Muscle layer of duodenum (tissue), 2 donors: ENCODE measurements at regions not wholly inside any gene's neighbourhood (a gene's known extent, or its start where the extent isn't known, plus 50 kb on each side); places are given as distances from the start of the nearest gene placed in this dataset.

Experiments
- H3K27ac ChIP-seq: one replicate; pipeline ENCODE4 v1.7.0; 2013; ENCODE audit warnings: mild to moderate bottlenecking, low read length
- H3K27me3 ChIP-seq: one replicate; pipeline ENCODE4 v1.7.0; 2013; ENCODE audit warnings: low read depth, mild to moderate bottlenecking, control low read depth, low read length
- H3K36me3 ChIP-seq, 2 donors: one replicate each; pipeline ENCODE4 v1.7.0; 2013; ENCODE audit warnings: low read length in 2 of 2, control low read depth in 1 of 2, mild to moderate bottlenecking in 1 of 2; ENCODE audit not compliant: insufficient read depth in 2 of 2, control insufficient read depth in 1 of 2
- H3K4me1 ChIP-seq, 2 donors: one replicate each; pipeline ENCODE4 v1.7.0; 2013; ENCODE audit warnings: low read length in 2 of 2, mild to moderate bottlenecking in 2 of 2, control low read depth in 1 of 2, moderate library complexity in 1 of 2; ENCODE audit not compliant: insufficient read depth in 2 of 2, control insufficient read depth in 1 of 2
- H3K4me3 ChIP-seq, 2 donors: one replicate each; pipeline ENCODE4 v1.7.0; 2013; ENCODE audit warnings: low read length in 2 of 2, low read depth in 1 of 2, mild to moderate bottlenecking in 1 of 2
- H3K9me3 ChIP-seq, 2 donors: one replicate each; pipeline ENCODE4 v1.7.0; 2013; ENCODE audit warnings: low read length in 2 of 2, control low read depth in 1 of 2, mild to moderate bottlenecking in 1 of 2; ENCODE audit not compliant: control insufficient read depth in 1 of 2
- donor health status: healthy.

GRCh38 chr21:38619480-38619879 is 121.2 kb upstream of the ERG start:
- H3K4me3 ChIP-seq: no peak overlapping the region
- no peaks in the 10 kb centered on the region for H3K27me3 ChIP-seq
- no peaks in the 10 kb centered on the region for H3K36me3 ChIP-seq
- no peak overlapping the region for H3K27ac ChIP-seq
- no peaks in the 10 kb centered on the region for H3K4me1 ChIP-seq
- no peaks in the 10 kb centered on the region for H3K9me3 ChIP-seq

GRCh38 chr21:38619992-38620479 is 121.8 kb upstream of the ERG start:
- H3K36me3 ChIP-seq: no peaks in the 10 kb centered on the region
- H3K4me1 ChIP-seq: no peaks in the 10 kb centered on the region
- no peaks in the 10 kb centered on the region for H3K9me3 ChIP-seq
- no peak overlapping the region for H3K27ac ChIP-seq
- no peak overlapping the region for H3K4me3 ChIP-seq
- no peaks in the 10 kb centered on the region for H3K27me3 ChIP-seq

- H3K4me1 ChIP-seq: no peaks in the 10 kb centered on the region
- no peaks in the 10 kb centered on the region for H3K36me3 ChIP-seq
- H3K27me3 ChIP-seq: no peaks in the 10 kb centered on the region
- no peak overlapping the region for H3K27ac ChIP-seq
- no peaks in the 10 kb centered on the region for H3K9me3 ChIP-seq
- no peak overlapping the region for H3K4me3 ChIP-seq
Measured at GRCh38 chr21:38621132-38621531, 122.9 kb upstream of the ERG start.

- no peak overlapping the region for H3K27ac ChIP-seq
Measured at GRCh38 chr21:38622081-38622826, 124.0 kb upstream of the ERG start.

GRCh38 chr21:38622827-38623209 is 124.5 kb upstream of the ERG start:
- no peaks in the 10 kb centered on the region for H3K4me1 ChIP-seq
- H3K4me3 ChIP-seq: no peak overlapping the region
- H3K9me3 ChIP-seq: no peaks in the 10 kb centered on the region
- no peaks in the 10 kb centered on the region for H3K36me3 ChIP-seq
- H3K27ac ChIP-seq: no peak overlapping the region
- no peaks in the 10 kb centered on the region for H3K27me3 ChIP-seq

More at GRCh38 chr21:38622081-38622826, 124.0 kb upstream of the ERG start:
- Histone ChIP-seq H3K9me3 (no peaks in the 10 kb centered on the region), H3K36me3 (no peaks in the 10 kb centered on the region), H3K4me3 (no peak overlapping the region), H3K4me1 (no peaks in the 10 kb centered on the region), H3K27me3 (no peaks in the 10 kb centered on the region)

GRCh38 chr21:38623552-38623951 is 125.3 kb upstream of the ERG start:
- Histone ChIP-seq H3K27ac (no peak overlapping the region), H3K4me1 (no peaks in the 10 kb centered on the region), H3K9me3 (no peaks in the 10 kb centered on the region), H3K4me3 (no peak overlapping the region), H3K36me3 (no peaks in the 10 kb centered on the region), H3K27me3 (no peaks in the 10 kb centered on the region)

- Histone ChIP-seq H3K27me3 (no peaks in the 10 kb centered on the region), H3K4me1 (no peaks in the 10 kb centered on the region), H3K4me3 (no peak overlapping the region), H3K9me3 (no peaks in the 10 kb centered on the region), H3K36me3 (no peaks in the 10 kb centered on the region), H3K27ac (no peak overlapping the region)
Measured at GRCh38 chr21:38625000-38625399, 126.7 kb upstream of the ERG start.

- peaks cover 0 to 4% of the 10 kb centered on the region in 2 donors for H3K9me3 ChIP-seq
- no peak overlapping the region for H3K4me3 ChIP-seq
- H3K36me3 ChIP-seq: no peaks in the 10 kb centered on the region
- no peak overlapping the region for H3K27ac ChIP-seq
- H3K27me3 ChIP-seq: no peaks in the 10 kb centered on the region
- no peaks in the 10 kb centered on the region for H3K4me1 ChIP-seq
Measured at GRCh38 chr21:38626306-38626705, 128.0 kb upstream of the ERG start.

- Histone ChIP-seq H3K9me3 (peaks cover 0 to 4% of the 10 kb centered on the region in 2 donors), H3K27ac (no peak overlapping the region), H3K27me3 (no peaks in the 10 kb centered on the region), H3K4me3 (no peak overlapping the region), H3K36me3 (no peaks in the 10 kb centered on the region), H3K4me1 (no peaks in the 10 kb centered on the region)
Measured at GRCh38 chr21:38628349-38628748, 130.1 kb upstream of the ERG start.

- no peak overlapping the region for H3K4me3 ChIP-seq
- no peak overlapping the region for H3K27ac ChIP-seq
- no peaks in the 10 kb centered on the region for H3K27me3 ChIP-seq
- H3K4me1 ChIP-seq: no peaks in the 10 kb centered on the region
- no peaks in the 10 kb centered on the region for H3K36me3 ChIP-seq
- peaks cover 0 to 4% of the 10 kb centered on the region in 2 donors for H3K9me3 ChIP-seq
Measured at GRCh38 chr21:38631206-38631605, 132.9 kb upstream of the ERG start.

- Histone ChIP-seq H3K4me1 (no peaks in the 10 kb centered on the region), H3K36me3 (no peaks in the 10 kb centered on the region), H3K4me3 (no peak overlapping the region), H3K27me3 (no peaks in the 10 kb centered on the region), H3K27ac (no peak overlapping the region), H3K9me3 (peaks cover 0 to 4% of the 10 kb centered on the region in 2 donors)
Measured at GRCh38 chr21:38631676-38632075, 133.4 kb upstream of the ERG start.

GRCh38 chr21:38637161-38637560 is 138.9 kb upstream of the ERG start:
- H3K4me3 ChIP-seq: no peak overlapping the region
- no peaks in the 10 kb centered on the region for H3K9me3 ChIP-seq
- H3K27ac ChIP-seq: no peak overlapping the region
- H3K27me3 ChIP-seq: no peaks in the 10 kb centered on the region
- H3K36me3 ChIP-seq: no peaks in the 10 kb centered on the region
- no peaks in the 10 kb centered on the region for H3K4me1 ChIP-seq
